ENCODE measurements at regions not wholly inside any gene's neighbourhood (a gene's known extent, or its start where the extent isn't known, plus 50 kb on each side); places are given as distances from the start of the nearest gene placed in this dataset.

DNA sequence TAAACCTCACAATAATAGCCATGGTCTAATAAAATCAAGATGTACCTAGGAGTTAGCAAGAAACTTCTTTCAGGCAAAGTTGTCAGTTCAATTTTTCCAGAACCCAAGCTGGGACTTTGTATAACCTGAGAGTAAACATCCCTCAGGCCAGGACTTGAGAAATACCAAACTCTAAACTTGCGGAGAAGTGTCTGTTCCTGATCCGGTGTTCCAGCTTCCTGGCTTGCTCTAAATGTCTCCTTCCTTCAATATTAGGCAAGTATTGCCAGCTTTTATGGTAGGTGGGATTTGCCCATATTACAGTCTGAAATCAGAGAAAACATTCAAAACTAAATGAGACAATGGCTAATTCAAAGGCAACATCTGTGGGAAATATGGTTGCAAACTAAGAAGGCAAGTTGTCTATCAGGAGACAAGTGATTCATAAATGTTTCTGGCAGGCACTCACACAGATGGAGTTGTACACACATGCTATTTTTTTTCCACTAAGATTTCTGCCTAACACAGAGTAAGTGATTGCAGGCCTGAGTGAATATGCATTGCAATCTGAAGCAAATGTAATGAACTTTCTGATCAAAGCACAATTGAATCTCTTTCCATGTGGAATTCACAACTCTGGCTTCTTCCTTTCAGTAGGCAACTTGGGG lies 88.3 kb upstream of the COL8A1 start:
- Histone ChIP-seq H3K79me2 (ENCODE audit: control insufficient read depth, insufficient read depth, low read length) (no peaks in the 10 kb centered on the region), H3K9ac (ENCODE audit: insufficient read depth, low read length) (no peak overlapping the region), H3K4me2 (ENCODE audit: extremely low read depth, insufficient read depth, low read length) (peak overlapping the region; percentile 2), H3K36me3 (ENCODE audit: control insufficient read depth, insufficient read depth, low read length) (no peaks in the 10 kb centered on the region), H3K9me3 (ENCODE audit: control insufficient read depth, insufficient read depth, low read depth, low read length) (no peaks in the 10 kb centered on the region), H3K4me1 (ENCODE audit: control insufficient read depth, extremely low read depth, insufficient read depth, low read length) (peaks cover 2% of the 10 kb centered on the region), H3K4me3 (replicated peaks in 1 of 4; ENCODE audit: control extremely low read depth in 1 of 4, insufficient read depth in 1 of 4, low read depth in 3 of 4, low read length in 4 of 4) (no peak overlapping the region), H3K27ac (ENCODE audit: insufficient read depth, low read length) (no peak overlapping the region), H2AFZ (ENCODE audit: low read length) (no peak overlapping the region), H4K20me1 (ENCODE audit: control insufficient read depth, extremely low read depth, insufficient read depth, low read length) (no peaks in the 10 kb centered on the region), H3K27me3 (ENCODE audit: control insufficient read depth, insufficient read depth, low read length) (no peaks in the 10 kb centered on the region)
- TF ChIP-seq EZH2 (IDR thresholded peaks at IDR 0.05; ENCODE audit: low read length, missing control alignments), result no peak
- no peak for TF ChIP-seq CTCF (conservative IDR thresholded peaks at IDR 0.05 in 1 of 2, IDR thresholded peaks at IDR 0.05 in 1 of 2; ENCODE audit: low read depth in 1 of 2, low read length in 2 of 2)
- peak; percentile 31 to 67 for DNase-seq (ENCODE audit: low read depth in 2 of 2)

DNA sequence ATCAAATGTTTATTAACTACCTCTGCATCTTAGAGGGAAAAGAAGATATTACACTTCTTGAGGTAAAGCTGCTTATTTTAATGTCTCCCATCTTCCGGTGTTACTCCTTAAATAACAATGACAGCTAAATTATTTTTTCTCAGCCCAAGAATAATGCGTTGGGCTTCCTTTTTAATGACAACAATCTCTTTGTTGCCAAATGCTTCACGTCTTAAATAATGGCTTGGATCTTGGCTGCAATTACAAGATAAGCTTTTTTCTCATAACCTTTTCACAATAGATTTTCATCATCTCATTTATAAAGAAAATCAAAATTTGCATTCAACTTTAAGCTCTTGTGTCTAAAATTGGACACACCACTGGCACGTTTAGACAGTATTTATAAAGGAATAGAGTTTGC lies 89.2 kb upstream of the COL8A1 start:
- Histone ChIP-seq H3K27ac (ENCODE audit: insufficient read depth, low read length) (no peak overlapping the region), H3K9me3 (ENCODE audit: control insufficient read depth, insufficient read depth, low read depth, low read length) (no peaks in the 10 kb centered on the region), H2AFZ (ENCODE audit: low read length) (no peak overlapping the region), H3K4me3 (replicated peaks in 1 of 4; ENCODE audit: control extremely low read depth in 1 of 4, insufficient read depth in 1 of 4, low read depth in 3 of 4, low read length in 4 of 4) (no peak overlapping the region), H4K20me1 (ENCODE audit: control insufficient read depth, extremely low read depth, insufficient read depth, low read length) (no peaks in the 10 kb centered on the region), H3K27me3 (ENCODE audit: control insufficient read depth, insufficient read depth, low read length) (no peaks in the 10 kb centered on the region), H3K4me1 (ENCODE audit: control insufficient read depth, extremely low read depth, insufficient read depth, low read length) (peaks cover 8% of the 10 kb centered on the region), H3K79me2 (ENCODE audit: control insufficient read depth, insufficient read depth, low read length) (no peaks in the 10 kb centered on the region), H3K36me3 (ENCODE audit: control insufficient read depth, insufficient read depth, low read length) (no peaks in the 10 kb centered on the region), H3K4me2 (ENCODE audit: extremely low read depth, insufficient read depth, low read length) (no peak overlapping the region), H3K9ac (ENCODE audit: insufficient read depth, low read length) (no peak overlapping the region)
- no peak for TF ChIP-seq CTCF (conservative IDR thresholded peaks at IDR 0.05 in 1 of 2, IDR thresholded peaks at IDR 0.05 in 1 of 2; ENCODE audit: low read depth in 1 of 2, low read length in 2 of 2)
- no peak for TF ChIP-seq EZH2 (IDR thresholded peaks at IDR 0.05; ENCODE audit: low read length, missing control alignments)
- DNase-seq (ENCODE audit: low read depth in 2 of 2), result no peak

DNA sequence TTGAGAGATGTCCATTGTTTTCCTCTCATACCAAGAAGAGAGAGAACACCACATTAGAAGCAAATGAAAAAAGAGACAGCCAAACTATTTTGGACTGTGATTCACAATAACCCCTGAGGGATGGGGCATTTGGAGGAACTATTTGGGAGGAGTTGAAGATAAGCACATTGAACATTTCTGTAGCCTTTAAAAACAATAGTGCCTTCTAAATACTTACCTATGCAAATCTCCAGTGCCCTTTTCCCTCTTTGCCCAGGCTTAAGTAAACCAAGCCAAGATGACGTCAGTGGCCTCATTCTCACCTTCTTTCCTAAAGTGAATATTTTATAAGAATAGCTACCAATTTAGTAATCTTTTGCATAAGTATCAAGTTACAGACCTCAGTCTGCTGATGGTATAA lies 89.7 kb upstream of the COL8A1 start:
- Histone ChIP-seq H3K4me3 (replicated peaks in 1 of 4; ENCODE audit: control extremely low read depth in 1 of 4, insufficient read depth in 1 of 4, low read depth in 3 of 4, low read length in 4 of 4) (no peak overlapping the region), H3K9me3 (ENCODE audit: control insufficient read depth, insufficient read depth, low read depth, low read length) (no peaks in the 10 kb centered on the region), H3K9ac (ENCODE audit: insufficient read depth, low read length) (no peak overlapping the region), H3K36me3 (ENCODE audit: control insufficient read depth, insufficient read depth, low read length) (no peaks in the 10 kb centered on the region), H3K4me1 (ENCODE audit: control insufficient read depth, extremely low read depth, insufficient read depth, low read length) (peaks cover 8% of the 10 kb centered on the region), H2AFZ (ENCODE audit: low read length) (no peak overlapping the region), H3K79me2 (ENCODE audit: control insufficient read depth, insufficient read depth, low read length) (no peaks in the 10 kb centered on the region), H3K27ac (ENCODE audit: insufficient read depth, low read length) (no peak overlapping the region), H3K27me3 (ENCODE audit: control insufficient read depth, insufficient read depth, low read length) (no peaks in the 10 kb centered on the region), H3K4me2 (ENCODE audit: extremely low read depth, insufficient read depth, low read length) (no peak overlapping the region), H4K20me1 (ENCODE audit: control insufficient read depth, extremely low read depth, insufficient read depth, low read length) (no peaks in the 10 kb centered on the region)
- TF ChIP-seq CTCF (conservative IDR thresholded peaks at IDR 0.05 in 1 of 2, IDR thresholded peaks at IDR 0.05 in 1 of 2; ENCODE audit: low read depth in 1 of 2, low read length in 2 of 2) (no peak), EZH2 (IDR thresholded peaks at IDR 0.05; ENCODE audit: low read length, missing control alignments) (no peak)
- no peak for DNase-seq (ENCODE audit: low read depth in 2 of 2)
